SK-N-SH (cell line): ENCODE measurements at regions not wholly inside any gene's neighbourhood (a gene's known extent, or its start where the extent isn't known, plus 50 kb on each side); places are given as distances from the start of the nearest gene placed in this dataset.

ENCODE experiments used
- CTCF ChIA-PET: fragments of 300-600, 350-600 bp; formaldehyde crosslinking; extraction: SDS; loops from one replicate; lab custom pipeline; 2021; lab: Yijun Ruan, JAX
- POLR2A ChIA-PET: fragments of 350-600 bp; sonication (Branson Sonifier 250); formaldehyde crosslinking; extraction: SDS; loops from one replicate; lab custom pipeline; 2020; ENCODE audit warnings: antibody characterized with exemption, inconsistent platforms; lab: Yijun Ruan, JAX
- DNase-seq: peaks from one replicate; pipeline ENCODE4 v3.0.0; 2012
- H2AFZ ChIP-seq: fragments of 200-600 bp; sonication (generic); 2 replicates; pipeline ENCODE4 v1.8.1; 2016; ENCODE audit warnings: antibody characterized with exemption, mild to moderate bottlenecking, low read depth
- H3F3A ChIP-seq: fragments of 200-600 bp; sonication (generic); replicated peaks from 2 replicates; pipeline ENCODE3; 2016; ENCODE audit warnings: antibody characterized with exemption, mild to moderate bottlenecking; ENCODE audit not compliant: insufficient read depth
- H3K27ac ChIP-seq, 2 experiments: fragments of 200-500 bp in 1 of 2; fragments of 200-600 bp in 1 of 2; sonication (Bioruptor generic) in 1 of 2; sonication (generic), shearing (Covaris generic) in 1 of 2; 2 replicates each; pipeline versions ENCODE4 v1.5.1 to v1.6.1; 2014 to 2016; ENCODE audit warnings: low read depth in 2 of 2, inconsistent platforms in 1 of 2, low read length in 1 of 2, mild to moderate bottlenecking in 1 of 2, mixed read lengths in 1 of 2
- H3K27me3 ChIP-seq: fragments of 200-600 bp; sonication (generic), shearing (Covaris generic); 2 replicates; pipeline ENCODE4 v1.6.1; 2016; ENCODE audit warnings: mixed run types; ENCODE audit not compliant: insufficient read depth
- H3K36me3 ChIP-seq, 2 experiments: fragments of 200-500 bp in 1 of 2; fragments of 200-600 bp in 1 of 2; sonication (Bioruptor generic) in 1 of 2; sonication (generic) in 1 of 2; replicated peaks in 1 of 2; 2 replicates each; pipeline versions ENCODE3 to v1.5.1; 2014 to 2016; ENCODE audit warnings: low read length in 1 of 2, mild to moderate bottlenecking in 1 of 2; ENCODE audit not compliant: insufficient read depth in 2 of 2, control insufficient read depth in 1 of 2
- H3K4me1 ChIP-seq, 2 experiments: fragments of 200-500 bp in 1 of 2; fragments of 200-600 bp in 1 of 2; sonication (Bioruptor generic) in 1 of 2; sonication (generic), shearing (Covaris generic) in 1 of 2; 2 replicates each; pipeline versions ENCODE4 v1.5.1 to v1.6.1; 2014 to 2016; ENCODE audit warnings: low read depth in 1 of 2, low read length in 1 of 2, mixed run types in 1 of 2; ENCODE audit not compliant: insufficient read depth in 2 of 2, control insufficient read depth in 1 of 2
- H3K4me2 ChIP-seq: fragments of 200-600 bp; sonication (generic), shearing (Covaris generic); 2 replicates; pipeline ENCODE4 v1.6.1; 2017; ENCODE audit warnings: mixed run types
- H3K4me3 ChIP-seq, 2 experiments: fragments of 200-500 bp in 1 of 2; fragments of 200-600 bp in 1 of 2; sonication (Bioruptor generic) in 1 of 2; sonication (generic), shearing (Covaris generic) in 1 of 2; 2 replicates each; pipeline versions ENCODE4 v1.5.1 to v1.8.1; 2014 to 2016; ENCODE audit warnings: low read depth in 2 of 2, inconsistent platforms in 1 of 2, low read length in 1 of 2, mild to moderate bottlenecking in 1 of 2, mixed read lengths in 1 of 2, moderate library complexity in 1 of 2
- H3K79me2 ChIP-seq: fragments of 200-600 bp; sonication (generic); 2 replicates; pipeline ENCODE4 v1.8.1; 2017; ENCODE audit warnings: mild to moderate bottlenecking; ENCODE audit not compliant: insufficient read depth
- H3K9ac ChIP-seq: fragments of 200-600 bp; sonication (generic); 2 replicates; pipeline ENCODE4 v1.6.1; 2017; ENCODE audit warnings: mixed run types
- H3K9me2 ChIP-seq: fragments of 200-600 bp; sonication (generic); 2 replicates; pipeline ENCODE4 v1.6.1; 2017; ENCODE audit warnings: mixed run types
- H3K9me3 ChIP-seq: fragments of 200-600 bp; sonication (generic); 2 replicates; pipeline ENCODE4 v1.6.1; 2017; ENCODE audit warnings: mixed run types, mild to moderate bottlenecking, moderate library complexity
- H4K20me1 ChIP-seq: fragments of 200-600 bp; sonication (generic); 2 replicates; pipeline ENCODE4 v1.6.1; 2017; ENCODE audit warnings: mild to moderate bottlenecking, mixed run types; ENCODE audit not compliant: insufficient read depth
- CHD2 ChIP-seq: fragments of 150-350 bp; IDR thresholded peaks from 2 replicates; pipeline ENCODE4 v1.6.1; 2018; ENCODE audit warnings: low read length; ENCODE audit not compliant: partially characterized antibody
- CTCF ChIP-seq: fragments of 200-600 bp; sonication (generic); IDR thresholded peaks from 2 replicates; pipeline ENCODE4 v1.6.1; 2017; ENCODE audit warnings: antibody characterized with exemption, mild to moderate bottlenecking, moderate library complexity
- FOXM1 ChIP-seq: IDR thresholded peaks from 2 replicates; pipeline ENCODE4 v1.4.0; 2012; ENCODE audit warnings: low read depth, mild to moderate bottlenecking
- GABPA ChIP-seq: IDR thresholded peaks from 2 replicates; pipeline ENCODE4 v1.4.0; 2012; ENCODE audit warnings: low read depth, mild to moderate bottlenecking
- NFIC ChIP-seq: IDR thresholded peaks from 2 replicates; pipeline ENCODE4 v1.4.0; 2012; ENCODE audit warnings: borderline replicate concordance
- NRF1 ChIP-seq: IDR thresholded peaks from 2 replicates; pipeline ENCODE4 v1.6.1; 2012; ENCODE audit warnings: low read depth, mild to moderate bottlenecking, low read length
- RAD21 ChIP-seq: IDR thresholded peaks from 2 replicates; pipeline ENCODE4 v1.6.1; 2012; ENCODE audit warnings: mild to moderate bottlenecking, low read length
- RCOR1 ChIP-seq: fragments of 150-350 bp; IDR thresholded peaks from 2 replicates; pipeline ENCODE4 v1.6.1; 2017; ENCODE audit warnings: antibody characterized with exemption, low read length
- REST ChIP-seq: IDR thresholded peaks from 2 replicates; pipeline ENCODE4 v1.6.1; 2012; ENCODE audit warnings: mild to moderate bottlenecking, low read depth, low read length, moderate library complexity
- RXRA ChIP-seq: IDR thresholded peaks from 2 replicates; pipeline ENCODE4 v1.4.0; 2012; ENCODE audit warnings: low read depth, mild to moderate bottlenecking, borderline replicate concordance
- SIN3A ChIP-seq: IDR thresholded peaks from 2 replicates; pipeline ENCODE4 v1.6.1; 2012; ENCODE audit warnings: low read depth, mild to moderate bottlenecking, low read length, moderate library complexity, borderline replicate concordance
- USF1 ChIP-seq: IDR thresholded peaks from 2 replicates; pipeline ENCODE4 v1.4.0; 2012; ENCODE audit warnings: low read depth, borderline replicate concordance
- WGBS: methylation state at CpG from one replicate; pipeline ENCODE4 v1.1.6; 2017; ENCODE audit warnings: low lambda C conversion rate; 5-methylcytosine and 5-hydroxymethylcytosine counted together
- TF ChIP-seq, protein P1 (sequence below): fragments of 150-350 bp; IDR thresholded peaks from 2 replicates; pipeline ENCODE4 v1.6.1; 2017; ENCODE audit warnings: antibody characterized with exemption, low read length, low read depth, borderline replicate concordance

DNA sequence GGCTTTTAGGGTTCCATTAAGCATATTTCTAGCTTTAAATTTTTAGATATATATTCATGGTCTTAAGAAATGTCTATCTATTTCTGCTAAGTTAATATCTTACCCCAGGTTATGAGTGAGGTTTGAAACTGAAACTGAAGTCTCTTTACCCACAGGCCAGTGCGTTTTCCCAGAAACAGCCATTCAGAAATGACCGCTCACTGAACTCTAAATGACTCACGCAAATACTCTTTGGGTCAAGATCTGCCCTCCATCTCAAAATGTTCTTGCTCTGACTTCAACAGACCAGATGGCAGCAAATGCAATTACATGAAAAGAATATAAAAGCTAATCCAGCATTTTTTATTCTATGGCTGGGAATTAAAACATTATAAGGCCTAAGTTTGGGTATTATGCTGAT is 315.2 kb downstream of the TDRD15 start (continued):
- TF ChIP-seq, protein P1, sequence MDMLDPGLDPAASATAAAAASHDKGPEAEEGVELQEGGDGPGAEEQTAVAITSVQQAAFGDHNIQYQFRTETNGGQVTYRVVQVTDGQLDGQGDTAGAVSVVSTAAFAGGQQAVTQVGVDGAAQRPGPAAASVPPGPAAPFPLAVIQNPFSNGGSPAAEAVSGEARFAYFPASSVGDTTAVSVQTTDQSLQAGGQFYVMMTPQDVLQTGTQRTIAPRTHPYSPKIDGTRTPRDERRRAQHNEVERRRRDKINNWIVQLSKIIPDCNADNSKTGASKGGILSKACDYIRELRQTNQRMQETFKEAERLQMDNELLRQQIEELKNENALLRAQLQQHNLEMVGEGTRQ, result no peak
- TF ChIP-seq RXRA, result no peak
- TF ChIP-seq NRF1, result no peak
- TF ChIP-seq NFIC, result no peak
- TF ChIP-seq RCOR1, result no peak

DNA sequence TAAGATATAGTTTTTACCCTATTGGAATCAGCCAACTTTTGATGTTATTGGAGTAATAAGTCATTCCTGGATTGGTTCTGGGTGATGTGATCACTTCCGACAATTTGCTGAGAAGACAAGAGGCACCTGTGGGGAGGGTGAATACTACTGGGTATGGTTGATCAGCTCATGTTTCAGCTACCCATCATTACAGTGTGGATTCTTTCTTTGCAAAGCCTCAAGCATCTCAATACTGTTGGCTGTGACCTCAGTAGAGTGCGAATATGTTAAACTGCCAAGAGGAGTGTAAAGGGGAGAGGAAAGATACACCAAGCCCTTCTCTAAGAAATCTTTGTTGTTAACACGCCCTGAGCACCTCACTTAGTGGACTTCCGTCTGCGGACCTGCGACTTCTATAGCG is 317.7 kb downstream of the TDRD15 start:
- no peaks in the 10 kb centered on the region for H3K36me3 ChIP-seq
- no peaks in the 10 kb centered on the region for H3K27me3 ChIP-seq
- CTCF ChIA-PET, result no interaction called here

More for the DNA sequence above, 317.7 kb downstream of the TDRD15 start:
- Histone ChIP-seq H3K4me1 (peaks cover 0 to 5% of the 10 kb centered on the region in 2 experiments; a peak in 1 of 4 replicates), H3K4me2 (no peak overlapping the region), H3K79me2 (no peaks in the 10 kb centered on the region), H4K20me1 (no peaks in the 10 kb centered on the region), H3K4me3 (no peak overlapping the region), H2AFZ (no peak overlapping the region), H3K9me2 (0 out of 2 replicates have a peak, but pooled peaks cover 5% of the 10 kb centered on the region), H3F3A (no peaks in the 10 kb centered on the region), H3K9ac (no peak overlapping the region), H3K27ac (no peak overlapping the region), H3K9me3 (no peaks in the 10 kb centered on the region)
- WGBS, result 64% methylated on average over 7 of the region's 7 CpGs
- no peak for DNase-seq
- no peak for TF ChIP-seq GABPA
- TF ChIP-seq REST, result no peak
- TF ChIP-seq FOXM1, result no peak
- TF ChIP-seq USF1, result no peak
- TF ChIP-seq CHD2, result no peak
- no peak for TF ChIP-seq SIN3A
- TF ChIP-seq, protein P1, result no peak
- no peak for TF ChIP-seq CTCF
- no peak for TF ChIP-seq RAD21
- POLR2A ChIA-PET, result no interaction called here
